ENCODE measurements at regions not wholly inside any gene's neighbourhood (a gene's known extent, or its start where the extent isn't known, plus 50 kb on each side); places are given as distances from the start of the nearest gene placed in this dataset.

- H3K36me3 Mint-ChIP-seq (ENCODE audit: low read depth), result peaks cover 3% of the 10 kb centered on the region
- Histone ChIP-seq H3K9ac (ENCODE audit: extremely low read depth, low read length, poor library complexity, severe bottlenecking) (no peak overlapping the region), H3K27me3 (ENCODE audit: control insufficient read depth, insufficient read depth, low read length, poor library complexity, severe bottlenecking) (no peaks in the 10 kb centered on the region), H3K4me1 (ENCODE audit: control insufficient read depth, insufficient read depth, low read length) (no peaks in the 10 kb centered on the region), H3K27ac (ENCODE audit: low read depth, low read length) (no peak overlapping the region), H3K36me3 (ENCODE audit: control insufficient read depth, insufficient read depth, low read length) (no peaks in the 10 kb centered on the region), H3K9me3 (ENCODE audit: control insufficient read depth, low read length) (peaks cover 6% of the 10 kb centered on the region), H3K4me3 (ENCODE audit: low read length) (no peak overlapping the region)
- H3K9me3 Mint-ChIP-seq, result peaks cover 16% of the 10 kb centered on the region
- no peak for DNase-seq
- H3K27me3 Mint-ChIP-seq (ENCODE audit: insufficient read depth), result peaks cover 2% of the 10 kb centered on the region
- TF ChIP-seq, protein P1, sequence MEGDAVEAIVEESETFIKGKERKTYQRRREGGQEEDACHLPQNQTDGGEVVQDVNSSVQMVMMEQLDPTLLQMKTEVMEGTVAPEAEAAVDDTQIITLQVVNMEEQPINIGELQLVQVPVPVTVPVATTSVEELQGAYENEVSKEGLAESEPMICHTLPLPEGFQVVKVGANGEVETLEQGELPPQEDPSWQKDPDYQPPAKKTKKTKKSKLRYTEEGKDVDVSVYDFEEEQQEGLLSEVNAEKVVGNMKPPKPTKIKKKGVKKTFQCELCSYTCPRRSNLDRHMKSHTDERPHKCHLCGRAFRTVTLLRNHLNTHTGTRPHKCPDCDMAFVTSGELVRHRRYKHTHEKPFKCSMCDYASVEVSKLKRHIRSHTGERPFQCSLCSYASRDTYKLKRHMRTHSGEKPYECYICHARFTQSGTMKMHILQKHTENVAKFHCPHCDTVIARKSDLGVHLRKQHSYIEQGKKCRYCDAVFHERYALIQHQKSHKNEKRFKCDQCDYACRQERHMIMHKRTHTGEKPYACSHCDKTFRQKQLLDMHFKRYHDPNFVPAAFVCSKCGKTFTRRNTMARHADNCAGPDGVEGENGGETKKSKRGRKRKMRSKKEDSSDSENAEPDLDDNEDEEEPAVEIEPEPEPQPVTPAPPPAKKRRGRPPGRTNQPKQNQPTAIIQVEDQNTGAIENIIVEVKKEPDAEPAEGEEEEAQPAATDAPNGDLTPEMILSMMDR (conservative IDR thresholded peaks at IDR 0.05), result no peak
- peaks cover 39% of the 10 kb centered on the region for H3K4me1 Mint-ChIP-seq
- WGBS, 2 experiments (ENCODE audit: insufficient coverage in 1 of 2, insufficient read length in 1 of 2), result 74 to 79% methylated on average over 9 to 15 of the region's 15 CpGs
- H3K27ac Mint-ChIP-seq, result peak overlapping the region; percentile 11
- no peak overlapping the region for H3K4me3 Mint-ChIP-seq
These were observed 136.4 kb downstream of the ICE1 start for GRCh38 chr5:5558638-5559527.

DNA sequence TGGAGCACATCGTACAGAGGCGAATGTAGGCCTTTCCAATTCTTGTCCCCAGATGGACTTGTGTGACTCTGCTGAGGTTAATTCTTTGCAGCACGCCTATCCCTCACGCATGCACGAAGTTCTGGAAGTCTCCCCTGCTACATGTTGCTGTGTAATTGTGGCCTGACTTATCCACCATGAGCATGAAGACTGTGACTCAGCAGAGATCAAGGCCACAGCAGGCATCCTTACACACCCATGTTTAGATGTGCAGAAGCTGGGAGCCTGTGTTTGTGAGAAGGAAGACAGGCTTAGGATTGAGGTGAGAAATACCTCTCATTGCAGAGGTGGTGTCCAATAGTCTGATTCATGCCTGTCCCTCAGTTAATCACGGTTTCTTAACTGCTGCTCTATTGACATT lies 135.6 kb downstream of the ICE1 start:
- TF ChIP-seq, protein P1 (conservative IDR thresholded peaks at IDR 0.05), result no peak
- Mint-ChIP-seq H3K27ac (peak overlapping the region; percentile 11), H3K36me3 (ENCODE audit: low read depth) (peaks cover 3% of the 10 kb centered on the region), H3K4me3 (no peak overlapping the region), H3K9me3 (peaks cover 21% of the 10 kb centered on the region), H3K27me3 (ENCODE audit: insufficient read depth) (peaks cover 2% of the 10 kb centered on the region), H3K4me1 (peaks cover 39% of the 10 kb centered on the region)
- no peak overlapping the region for H3K4me3 ChIP-seq (ENCODE audit: low read length)
- H3K27me3 ChIP-seq (ENCODE audit: control insufficient read depth, insufficient read depth, low read length, poor library complexity, severe bottlenecking), result no peaks in the 10 kb centered on the region
- H3K4me1 ChIP-seq (ENCODE audit: control insufficient read depth, insufficient read depth, low read length), result no peaks in the 10 kb centered on the region
- DNase-seq, result no peak
- peaks cover 6% of the 10 kb centered on the region for H3K9me3 ChIP-seq (ENCODE audit: control insufficient read depth, low read length)
- WGBS, 2 experiments (ENCODE audit: insufficient coverage in 1 of 2, insufficient read length in 1 of 2), result 85 to 89% methylated on average over 6 of the region's 6 CpGs
- no peaks in the 10 kb centered on the region for H3K36me3 ChIP-seq (ENCODE audit: control insufficient read depth, insufficient read depth, low read length)
- H3K9ac ChIP-seq (ENCODE audit: extremely low read depth, low read length, poor library complexity, severe bottlenecking), result no peak overlapping the region
- no peak overlapping the region for H3K27ac ChIP-seq (ENCODE audit: low read depth, low read length)

GRCh38 chr5:5551499-5551898 lies 129.0 kb downstream of the ICE1 start:
- Mint-ChIP-seq H3K36me3 (ENCODE audit: low read depth) (peaks cover 6% of the 10 kb centered on the region), H3K4me3 (no peak overlapping the region), H3K27me3 (ENCODE audit: insufficient read depth) (peaks cover 2% of the 10 kb centered on the region), H3K9me3 (peaks cover 33% of the 10 kb centered on the region), H3K4me1 (no peaks in the 10 kb centered on the region), H3K27ac (no peak overlapping the region)
- no peak overlapping the region for H3K9ac ChIP-seq (ENCODE audit: extremely low read depth, low read length, poor library complexity, severe bottlenecking)
- H3K27ac ChIP-seq (ENCODE audit: low read depth, low read length), result no peak overlapping the region
- no peaks in the 10 kb centered on the region for H3K4me1 ChIP-seq (ENCODE audit: control insufficient read depth, insufficient read depth, low read length)
- 94 to 96% methylated on average over 4 of the region's 4 CpGs for WGBS, 2 experiments (ENCODE audit: insufficient coverage in 1 of 2, insufficient read length in 1 of 2)
- no peaks in the 10 kb centered on the region for H3K36me3 ChIP-seq (ENCODE audit: control insufficient read depth, insufficient read depth, low read length)
- peaks cover 6% of the 10 kb centered on the region for H3K9me3 ChIP-seq (ENCODE audit: control insufficient read depth, low read length)
- TF ChIP-seq, protein P1 (conservative IDR thresholded peaks at IDR 0.05), result no peak
- H3K4me3 ChIP-seq (ENCODE audit: low read length), result no peak overlapping the region
- no peak for DNase-seq
- no peaks in the 10 kb centered on the region for H3K27me3 ChIP-seq (ENCODE audit: control insufficient read depth, insufficient read depth, low read length, poor library complexity, severe bottlenecking)
